Epithelial cell of proximal tubule (primary cell): ENCODE measurements at regions not wholly inside any gene's neighbourhood (a gene's known extent, or its start where the extent isn't known, plus 50 kb on each side); places are given as distances from the start of the nearest gene placed in this dataset.
A peak's percentile ranks its signal among the peaks of the same experiment; 100 is the strongest.
"Not testable (repeated sequence)": the region's sequence is repeated elsewhere in the genome, so short reads cannot be mapped to it uniquely, and the experiment has no call there.

Source experiments
- DNase-seq: peaks from one replicate; pipeline ENCODE4 v3.0.0-alpha.2; 2011; ENCODE audit warnings: low read depth
- H3K4me3 ChIP-seq: 2 replicates; pipeline ENCODE4 v1.5.1; 2011; ENCODE audit warnings: low read depth, mild to moderate bottlenecking, low read length
- TF ChIP-seq, protein P1 (sequence below): conservative IDR thresholded peaks from 2 replicates; pipeline ENCODE4 v1.5.1; 2012; ENCODE audit warnings: low read depth, mild to moderate bottlenecking, low read length

DNA sequence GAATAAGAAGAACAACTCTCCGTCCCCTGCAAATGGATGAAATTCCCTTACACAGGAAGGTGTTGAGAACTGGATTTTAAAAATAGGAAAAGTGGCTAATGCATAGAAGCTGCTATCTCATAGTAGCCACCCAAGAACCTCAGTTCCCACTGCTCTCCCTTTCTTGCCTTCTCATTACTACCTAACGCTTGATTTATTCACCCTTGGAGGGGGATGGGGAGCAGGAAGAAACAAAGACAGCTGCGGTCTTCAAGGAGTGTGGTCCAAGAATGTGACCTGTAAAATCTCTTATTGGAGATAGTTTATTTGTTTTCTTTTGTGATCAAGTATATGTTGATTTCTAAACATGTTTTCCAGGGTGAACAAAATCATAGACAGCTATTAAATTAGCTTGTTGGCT, 274.1 kb upstream of the CTNNB1 start:
- H3K4me3 ChIP-seq: no peak overlapping the region
- TF ChIP-seq, protein P1, sequence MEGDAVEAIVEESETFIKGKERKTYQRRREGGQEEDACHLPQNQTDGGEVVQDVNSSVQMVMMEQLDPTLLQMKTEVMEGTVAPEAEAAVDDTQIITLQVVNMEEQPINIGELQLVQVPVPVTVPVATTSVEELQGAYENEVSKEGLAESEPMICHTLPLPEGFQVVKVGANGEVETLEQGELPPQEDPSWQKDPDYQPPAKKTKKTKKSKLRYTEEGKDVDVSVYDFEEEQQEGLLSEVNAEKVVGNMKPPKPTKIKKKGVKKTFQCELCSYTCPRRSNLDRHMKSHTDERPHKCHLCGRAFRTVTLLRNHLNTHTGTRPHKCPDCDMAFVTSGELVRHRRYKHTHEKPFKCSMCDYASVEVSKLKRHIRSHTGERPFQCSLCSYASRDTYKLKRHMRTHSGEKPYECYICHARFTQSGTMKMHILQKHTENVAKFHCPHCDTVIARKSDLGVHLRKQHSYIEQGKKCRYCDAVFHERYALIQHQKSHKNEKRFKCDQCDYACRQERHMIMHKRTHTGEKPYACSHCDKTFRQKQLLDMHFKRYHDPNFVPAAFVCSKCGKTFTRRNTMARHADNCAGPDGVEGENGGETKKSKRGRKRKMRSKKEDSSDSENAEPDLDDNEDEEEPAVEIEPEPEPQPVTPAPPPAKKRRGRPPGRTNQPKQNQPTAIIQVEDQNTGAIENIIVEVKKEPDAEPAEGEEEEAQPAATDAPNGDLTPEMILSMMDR: no peak
- DNase-seq: no peak

DNA sequence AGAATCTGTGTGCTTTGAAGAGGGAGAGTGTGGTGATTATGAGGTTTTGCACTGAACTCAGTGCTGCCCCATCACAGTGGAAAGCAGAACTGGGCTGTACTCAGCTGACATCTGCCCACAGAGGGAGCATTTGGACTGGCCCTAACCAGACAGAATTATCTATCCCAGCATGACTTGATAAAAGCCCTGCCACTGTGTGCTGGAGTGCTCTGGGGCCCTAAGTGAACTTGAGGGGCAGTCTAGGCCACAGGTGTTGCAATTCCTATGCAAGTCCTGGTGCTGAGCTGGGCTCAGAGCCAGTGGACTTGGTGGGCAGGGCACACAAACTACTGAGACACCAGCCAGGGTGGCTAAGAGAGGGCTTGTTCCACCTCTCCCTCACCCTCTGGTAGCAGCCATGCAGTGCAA, 269.2 kb upstream of the CTNNB1 start:
- no peak overlapping the region for H3K4me3 ChIP-seq
- DNase-seq: no peak
- TF ChIP-seq, protein P1: peak; percentile 33

DNA sequence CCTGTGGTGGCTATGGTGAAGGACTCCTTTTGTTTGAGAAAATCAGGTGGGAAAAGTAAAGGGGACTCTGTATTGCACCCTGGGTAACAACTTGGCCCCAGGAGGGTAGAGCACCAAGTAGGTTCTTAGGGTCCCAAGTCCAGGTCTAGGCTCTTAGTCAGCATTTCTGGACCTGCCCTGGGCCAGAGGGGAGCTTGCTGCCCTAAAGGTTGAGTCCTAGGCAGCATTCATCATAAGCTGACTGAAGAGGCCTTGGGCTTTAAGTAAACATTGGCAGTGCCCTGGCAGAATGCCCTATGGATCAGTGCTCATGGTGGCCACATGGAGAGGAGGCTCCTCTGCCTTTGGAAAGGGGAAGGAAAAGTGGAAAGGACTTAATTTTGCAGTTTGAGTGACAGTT, 268.5 kb upstream of the CTNNB1 start:
- no peak for DNase-seq
- TF ChIP-seq, protein P1: no peak
- no peak overlapping the region for H3K4me3 ChIP-seq

DNA sequence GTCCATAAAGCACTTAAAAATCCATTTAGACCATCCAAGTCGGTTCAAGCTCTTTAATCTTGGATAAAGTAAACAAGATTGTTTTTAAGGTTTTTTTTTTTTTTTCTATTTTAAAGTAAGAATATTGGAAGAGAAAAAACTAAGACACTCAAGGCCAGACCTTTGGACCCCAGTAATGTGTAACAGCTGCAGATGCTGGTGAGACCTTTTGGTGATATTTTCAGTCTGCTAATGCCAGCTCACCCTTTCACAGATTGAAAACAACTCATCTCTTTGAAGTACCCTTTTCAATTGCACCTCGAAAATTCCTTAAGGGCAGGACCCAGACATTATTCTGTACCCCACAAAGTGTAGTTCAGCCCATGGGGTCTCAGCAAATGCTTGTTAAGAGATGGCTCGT, 260.7 kb upstream of the CTNNB1 start:
- TF ChIP-seq, protein P1: no peak
- no peak overlapping the region for H3K4me3 ChIP-seq
- no peak for DNase-seq

DNA sequence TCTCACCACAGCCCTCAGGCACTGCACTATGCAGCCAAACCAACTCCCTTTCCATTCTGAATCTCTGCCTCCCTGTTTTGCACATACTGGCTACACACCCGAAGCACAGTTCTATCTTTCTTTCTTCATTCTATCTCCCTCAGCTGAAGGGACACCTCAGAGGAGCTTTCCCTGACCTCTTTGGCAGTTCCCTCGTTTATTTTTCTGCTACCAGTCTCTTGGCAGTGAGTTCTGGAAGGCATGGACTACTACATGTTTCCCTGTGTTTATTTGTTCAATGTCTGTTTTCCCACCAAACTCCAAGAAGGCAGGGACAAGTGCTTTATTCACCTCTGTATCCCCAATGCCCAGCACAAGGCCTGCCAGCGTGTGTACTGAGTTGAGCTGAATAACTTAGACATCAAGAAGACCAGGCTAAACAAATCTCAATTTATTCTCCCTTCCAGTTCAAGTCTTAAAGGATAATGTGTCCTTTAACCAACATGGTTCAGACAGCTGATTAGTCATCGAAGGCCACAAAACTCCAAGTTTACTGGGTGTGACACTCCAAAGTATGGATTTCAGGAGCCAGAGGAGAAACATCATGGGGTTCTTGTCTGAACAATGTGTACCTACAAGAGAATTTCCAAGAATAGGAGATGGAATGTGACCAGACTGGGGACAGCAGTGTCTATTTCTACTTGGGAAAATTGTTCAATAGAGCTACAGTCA, 260.1 kb upstream of the CTNNB1 start:
- DNase-seq: no peak
- no peak overlapping the region for H3K4me3 ChIP-seq
- TF ChIP-seq, protein P1: no peak

DNA sequence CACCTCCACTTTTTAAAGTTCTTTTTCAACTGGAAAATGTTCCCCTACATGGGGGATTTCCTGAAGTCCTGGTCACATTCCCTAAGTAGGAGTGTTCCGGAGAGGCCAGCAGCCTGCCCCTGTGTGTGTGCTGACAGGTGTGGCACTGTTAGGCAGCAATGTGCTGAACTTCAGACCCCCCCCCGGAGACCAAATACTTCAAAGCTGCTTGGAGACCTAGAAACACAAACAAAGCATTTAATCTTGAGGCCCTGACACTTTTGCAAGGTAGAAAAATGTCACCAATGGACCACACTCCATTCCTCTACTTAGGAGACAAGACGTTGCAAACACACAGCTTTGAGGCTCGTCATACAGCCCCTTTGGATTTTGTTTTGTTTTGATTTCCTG, 259.6 kb upstream of the CTNNB1 start:
- no peak overlapping the region for H3K4me3 ChIP-seq
- TF ChIP-seq, protein P1: no peak
- DNase-seq: no peak

DNA sequence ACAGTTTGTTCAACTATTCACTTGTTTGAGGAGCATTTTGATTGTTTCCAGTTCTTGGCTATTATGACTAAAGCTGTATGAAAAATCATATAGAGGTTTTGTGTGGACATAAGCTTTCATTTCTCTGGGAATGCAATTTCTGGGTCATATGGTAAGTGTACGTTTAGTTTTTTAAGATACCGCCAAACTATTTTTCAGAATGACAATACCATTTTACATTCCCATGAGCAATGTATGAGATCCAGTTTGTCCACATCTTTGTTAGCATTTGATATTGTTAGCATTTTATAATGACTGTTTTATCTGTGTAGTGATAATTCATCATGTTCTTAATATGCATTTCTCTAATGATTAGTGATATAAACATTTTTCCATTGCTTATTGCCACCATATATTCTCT, 258.7 kb upstream of the CTNNB1 start:
- no peak overlapping the region for H3K4me3 ChIP-seq
- TF ChIP-seq, protein P1: no peak
- DNase-seq: no peak

DNA sequence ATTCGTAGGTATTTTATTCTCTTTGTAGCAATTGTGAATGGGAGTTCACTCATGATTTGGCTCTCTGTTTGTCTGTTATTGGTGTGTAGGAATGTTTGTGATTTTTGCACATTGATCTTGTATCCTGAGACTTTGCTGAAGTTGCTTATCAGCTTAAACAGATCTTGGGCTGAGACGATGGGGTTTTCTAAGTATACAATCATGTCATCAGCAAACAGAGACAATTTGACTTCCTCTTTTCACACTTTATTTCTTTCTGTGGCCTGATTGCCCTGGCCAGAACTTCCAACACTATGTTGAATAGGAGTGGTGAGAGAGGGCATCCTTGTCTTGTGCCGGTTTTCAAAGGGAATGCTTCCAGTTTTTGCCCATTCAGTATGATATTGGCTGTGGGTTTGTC, 252.3 kb upstream of the CTNNB1 start:
- DNase-seq, H3K4me3 ChIP-seq: not testable (repeated sequence)

DNA sequence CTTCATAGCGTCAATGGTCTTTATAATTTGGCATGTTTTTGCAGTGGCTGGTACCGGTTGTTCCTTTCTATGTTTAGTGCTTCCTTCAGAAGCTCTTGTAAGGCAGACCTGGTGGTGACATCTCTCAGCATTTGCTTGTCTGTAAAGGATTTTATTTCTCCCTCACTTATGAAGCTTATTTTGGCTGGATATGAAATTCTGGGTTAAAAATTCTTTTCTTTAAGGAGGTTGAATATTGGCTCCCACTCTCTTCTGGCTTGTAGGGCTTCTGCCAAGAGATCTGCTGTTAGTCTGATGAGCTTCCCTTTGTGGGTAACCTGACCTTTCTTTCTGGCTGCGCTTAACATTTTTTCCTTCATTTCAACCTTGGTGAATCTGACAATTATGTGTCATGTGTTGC, 250.0 kb upstream of the CTNNB1 start:
- not testable (repeated sequence) for H3K4me3 ChIP-seq, DNase-seq
